LNCAP (cell line): ENCODE measurements at regions not wholly inside any gene's neighbourhood (a gene's known extent, or its start where the extent isn't known, plus 50 kb on each side); places are given as distances from the start of the nearest gene placed in this dataset.

Experiments
- TF ChIP-seq, protein P1 (sequence below): fragments of 450-650 bp; IDR thresholded peaks from 2 replicates; pipeline ENCODE4 v1.5.1; 2017; ENCODE audit warnings: mild to moderate bottlenecking

DNA sequence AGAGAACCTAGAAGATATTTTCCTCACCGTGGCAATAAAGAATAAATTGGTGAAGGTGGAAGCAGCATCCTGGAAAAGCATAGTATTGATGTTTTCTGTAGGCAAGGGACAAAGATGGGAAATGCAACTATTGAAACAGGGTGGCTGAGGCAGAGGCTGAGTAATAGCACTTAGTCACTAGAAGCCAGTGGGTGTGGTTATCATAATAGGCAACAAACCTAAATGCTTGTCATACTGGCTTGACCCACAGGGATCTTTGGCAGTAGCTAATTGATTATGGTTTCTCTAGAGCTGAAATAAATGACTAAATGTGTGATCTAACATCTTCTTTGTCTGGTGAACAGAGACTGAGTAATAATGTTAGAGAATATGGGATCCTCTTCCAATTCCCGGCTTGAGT, 353.6 kb upstream of the RPS6KA3 start:
- TF ChIP-seq, protein P1, sequence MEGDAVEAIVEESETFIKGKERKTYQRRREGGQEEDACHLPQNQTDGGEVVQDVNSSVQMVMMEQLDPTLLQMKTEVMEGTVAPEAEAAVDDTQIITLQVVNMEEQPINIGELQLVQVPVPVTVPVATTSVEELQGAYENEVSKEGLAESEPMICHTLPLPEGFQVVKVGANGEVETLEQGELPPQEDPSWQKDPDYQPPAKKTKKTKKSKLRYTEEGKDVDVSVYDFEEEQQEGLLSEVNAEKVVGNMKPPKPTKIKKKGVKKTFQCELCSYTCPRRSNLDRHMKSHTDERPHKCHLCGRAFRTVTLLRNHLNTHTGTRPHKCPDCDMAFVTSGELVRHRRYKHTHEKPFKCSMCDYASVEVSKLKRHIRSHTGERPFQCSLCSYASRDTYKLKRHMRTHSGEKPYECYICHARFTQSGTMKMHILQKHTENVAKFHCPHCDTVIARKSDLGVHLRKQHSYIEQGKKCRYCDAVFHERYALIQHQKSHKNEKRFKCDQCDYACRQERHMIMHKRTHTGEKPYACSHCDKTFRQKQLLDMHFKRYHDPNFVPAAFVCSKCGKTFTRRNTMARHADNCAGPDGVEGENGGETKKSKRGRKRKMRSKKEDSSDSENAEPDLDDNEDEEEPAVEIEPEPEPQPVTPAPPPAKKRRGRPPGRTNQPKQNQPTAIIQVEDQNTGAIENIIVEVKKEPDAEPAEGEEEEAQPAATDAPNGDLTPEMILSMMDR: no peak

DNA sequence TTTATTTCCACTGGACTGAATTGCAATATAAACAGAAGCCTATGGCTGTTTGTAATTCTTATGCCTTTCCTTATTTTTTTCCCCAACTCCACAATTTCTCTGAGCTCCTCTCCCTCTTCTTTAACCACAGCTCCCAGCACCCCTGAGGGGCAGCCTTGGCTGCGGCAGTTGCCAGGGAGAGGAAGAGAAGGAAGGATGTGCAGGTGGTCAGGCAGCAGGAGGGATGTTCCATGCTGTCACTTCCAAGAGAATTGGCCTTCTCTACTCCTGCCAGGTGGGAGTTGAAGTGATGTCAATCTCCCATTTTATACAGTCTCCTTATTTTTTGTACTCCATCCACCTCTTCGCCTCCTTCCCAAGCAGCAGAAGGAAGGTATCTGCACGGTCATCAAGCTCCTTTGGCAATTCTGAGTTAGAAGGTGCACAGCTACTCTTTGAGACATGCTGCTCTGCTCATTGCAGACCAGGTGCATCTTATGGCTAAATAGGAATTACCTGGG, 343.3 kb upstream of the RPS6KA3 start:
- TF ChIP-seq, protein P1: no peak

DNA sequence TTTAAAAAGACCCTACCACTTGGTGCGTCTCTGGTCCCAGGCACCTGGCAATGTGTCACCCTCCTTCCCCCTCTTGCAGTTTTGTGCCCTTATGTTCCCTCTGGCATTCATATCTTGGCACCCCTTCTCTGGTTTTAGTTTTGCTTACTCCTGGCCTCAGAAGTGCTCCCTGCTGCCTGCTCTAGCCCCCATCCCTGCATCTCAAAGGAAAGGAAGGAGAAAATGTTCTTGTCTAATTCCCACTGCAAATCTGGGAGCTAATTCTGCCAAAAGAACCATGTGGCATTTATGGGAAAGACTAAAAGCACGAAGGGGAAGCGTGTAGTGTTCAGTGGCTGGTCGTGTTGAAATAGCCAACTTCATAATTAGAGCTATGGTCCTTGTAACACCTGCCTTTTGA, 340.1 kb upstream of the RPS6KA3 start:
- TF ChIP-seq, protein P1: no peak

DNA sequence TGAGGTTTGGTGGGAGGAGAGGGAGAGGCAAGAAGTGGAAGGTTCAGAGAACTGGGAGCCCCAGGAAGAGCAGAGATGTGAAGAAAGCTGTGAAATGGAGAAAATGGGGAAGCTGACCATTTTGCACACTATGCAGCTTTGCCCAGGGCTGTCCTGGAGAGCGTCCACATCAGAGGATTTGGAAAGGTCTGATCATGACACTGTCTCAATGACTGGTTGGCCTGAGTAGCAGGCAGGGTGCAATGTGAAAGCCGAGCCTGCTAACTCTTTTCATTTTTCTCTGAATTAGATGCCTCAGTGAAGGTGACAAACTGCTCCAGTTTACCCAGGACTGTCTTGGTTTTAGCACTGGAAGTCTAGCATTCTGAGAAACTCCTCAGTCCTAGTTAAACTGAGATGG, 330.1 kb upstream of the RPS6KA3 start:
- TF ChIP-seq, protein P1: no peak

DNA sequence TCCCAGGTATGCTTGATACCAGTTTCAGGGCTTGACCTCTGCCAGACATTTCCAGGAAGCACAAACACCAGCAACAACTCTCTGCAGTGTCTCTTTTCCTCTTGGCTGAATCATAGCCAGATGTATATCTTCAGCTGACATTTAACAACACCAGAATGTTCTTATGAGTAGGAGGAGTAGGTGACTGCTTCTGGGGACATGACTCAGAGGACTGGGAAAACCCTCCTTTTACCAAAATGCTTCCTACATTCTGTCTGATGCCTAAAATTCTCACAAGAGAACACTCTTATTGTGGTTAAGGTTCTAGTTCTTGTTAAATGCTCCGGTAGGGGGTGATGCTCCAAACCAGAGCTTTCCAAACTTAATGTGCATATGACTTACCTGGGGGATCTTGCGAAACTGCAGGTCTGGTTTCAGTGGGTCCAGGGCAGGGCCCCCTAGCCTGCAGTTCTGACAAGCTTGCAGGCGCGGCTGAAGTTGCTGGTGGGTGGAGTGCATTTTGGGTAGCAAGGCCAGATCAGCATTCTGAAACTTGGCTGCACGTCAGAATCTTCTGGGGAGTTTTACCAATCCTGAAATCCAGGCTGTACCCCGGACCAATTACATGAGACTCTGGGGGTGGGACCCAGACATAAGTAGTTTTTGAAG, 329.3 kb upstream of the RPS6KA3 start:
- TF ChIP-seq, protein P1: no peak

DNA sequence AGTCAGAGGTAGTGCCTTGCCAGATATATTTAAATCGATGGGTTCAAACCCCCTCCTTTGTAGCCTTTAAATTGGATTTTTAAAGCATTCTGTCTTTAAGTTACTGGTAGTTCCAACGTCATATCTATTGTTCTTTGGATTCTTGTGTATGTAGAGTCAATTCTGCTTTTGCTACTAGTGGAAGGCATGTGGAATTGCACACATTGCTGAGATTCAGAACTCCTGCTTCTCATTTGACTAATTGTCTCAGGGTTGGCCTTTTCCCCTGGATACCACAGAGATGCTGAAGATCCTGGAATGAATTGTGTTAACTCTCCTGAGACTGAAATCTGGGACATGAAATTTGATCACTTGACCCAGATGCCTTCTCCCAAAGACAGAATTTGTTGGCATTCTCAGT, 328.3 kb upstream of the RPS6KA3 start:
- TF ChIP-seq, protein P1: no peak

DNA sequence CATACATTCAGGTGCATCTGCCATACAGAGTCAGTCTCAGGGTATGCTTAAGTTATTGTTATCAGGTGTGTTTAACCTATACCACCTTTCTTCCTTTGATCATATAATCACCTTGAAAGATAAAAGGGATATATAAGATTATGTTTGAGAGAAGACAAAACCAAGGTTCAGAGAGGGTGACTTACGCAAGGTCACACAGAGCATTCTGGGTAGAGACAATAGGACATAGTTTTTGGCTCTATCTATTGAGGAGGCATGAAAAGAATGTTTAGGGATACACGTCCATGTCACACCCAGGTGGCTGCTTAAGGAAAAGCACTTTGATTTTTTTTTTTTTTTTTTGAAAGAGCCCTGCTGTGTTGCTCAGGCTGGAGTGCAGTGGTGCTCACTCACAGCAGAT, 327.1 kb upstream of the RPS6KA3 start:
- TF ChIP-seq, protein P1: no peak

DNA sequence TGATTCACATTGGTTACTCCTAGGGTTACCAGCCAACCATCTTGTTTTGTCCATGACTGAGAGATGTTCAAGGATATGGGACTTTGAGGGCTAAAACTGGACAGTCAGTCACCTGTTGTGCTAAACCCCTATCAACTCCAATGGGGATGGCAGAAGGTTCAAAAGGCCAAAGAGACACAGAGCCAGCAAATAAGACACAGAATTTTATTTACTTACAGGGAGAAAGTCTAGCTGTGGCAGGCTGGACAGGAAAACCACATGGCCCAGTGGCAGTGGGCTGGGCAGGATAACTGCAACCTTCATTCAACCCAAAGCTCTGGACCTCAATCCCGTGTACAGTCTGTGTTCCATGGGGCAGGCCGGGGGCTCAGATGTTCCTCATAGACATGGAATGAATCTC, 326.7 kb upstream of the RPS6KA3 start:
- TF ChIP-seq, protein P1: no peak
